Breast epithelium (tissue), 4 donors: ENCODE measurements at regions not wholly inside any gene's neighbourhood (a gene's known extent, or its start where the extent isn't known, plus 50 kb on each side); places are given as distances from the start of the nearest gene placed in this dataset.

ENCODE experiments used
- DNase-seq, 2 donors: peaks; one replicate each; pipeline ENCODE4 v3.0.0-alpha.2; 2019; ENCODE audit warnings: low spot score in 2 of 2
- H3K27ac ChIP-seq, 2 donors: fragments of 200-600 bp; sonication (generic) in 1 of 2; one replicate each; pipeline ENCODE4 v1.5.1; 2016 to 2019; ENCODE audit warnings: mild to moderate bottlenecking in 1 of 2
- H3K27me3 ChIP-seq, 2 donors: fragments of 200-600 bp; sonication (generic) in 1 of 2; one replicate each; pipeline versions ENCODE4 v1.5.1 to v1.6.0; 2017 to 2019; ENCODE audit warnings: control low read depth in 1 of 2, mild to moderate bottlenecking in 1 of 2
- H3K36me3 ChIP-seq: fragments of 200-600 bp; one replicate; pipeline ENCODE4 v1.5.1; 2019
- H3K4me1 ChIP-seq, 2 donors: fragments of 200-600 bp; sonication (generic); one replicate each; pipeline ENCODE4 v1.5.1; 2016 to 2019; ENCODE audit warnings: control low read depth in 1 of 2
- H3K4me3 ChIP-seq, 3 donors: fragments of 200-600 bp; sonication (generic); 1 replicate in 2 of 3; 2 replicates in 1 of 3; pipeline ENCODE4 v1.5.1; 2016 to 2019; ENCODE audit warnings: mild to moderate bottlenecking in 3 of 3, moderate library complexity in 2 of 3
- H3K9me3 ChIP-seq, 2 donors: fragments of 200-600 bp; sonication (generic) in 1 of 2; one replicate each; pipeline ENCODE4 v1.5.1; 2016 to 2019; ENCODE audit warnings: control low read depth in 1 of 2
- POLR2A ChIP-seq: fragments of 450-650 bp; IDR thresholded peaks from one replicate; pipeline ENCODE4 v1.6.1; 2016; ENCODE audit warnings: antibody characterized with exemption, mild to moderate bottlenecking, moderate library complexity
- POLR2AphosphoS5 ChIP-seq, 3 donors: sonication (generic); formaldehyde crosslinking; IDR thresholded peaks; one replicate each; pipeline ENCODE4 v1.6.1; 2017; ENCODE audit warnings: antibody characterized with exemption in 3 of 3
- intact Hi-C: fragments of 100-400 bp; cut with DNase I; formaldehyde crosslinking; loops from one replicate; pipeline ENCODE4 v1.15.1; 2023; ENCODE audit warnings: low total_unique reads
- TF ChIP-seq, protein P1 (sequence below), 3 donors: fragments of 450-650 bp; IDR thresholded peaks; one replicate each; pipeline ENCODE4 v1.5.1; 2016 to 2017; ENCODE audit warnings: antibody characterized with exemption in 3 of 3, mild to moderate bottlenecking in 3 of 3, moderate library complexity in 3 of 3

DNA sequence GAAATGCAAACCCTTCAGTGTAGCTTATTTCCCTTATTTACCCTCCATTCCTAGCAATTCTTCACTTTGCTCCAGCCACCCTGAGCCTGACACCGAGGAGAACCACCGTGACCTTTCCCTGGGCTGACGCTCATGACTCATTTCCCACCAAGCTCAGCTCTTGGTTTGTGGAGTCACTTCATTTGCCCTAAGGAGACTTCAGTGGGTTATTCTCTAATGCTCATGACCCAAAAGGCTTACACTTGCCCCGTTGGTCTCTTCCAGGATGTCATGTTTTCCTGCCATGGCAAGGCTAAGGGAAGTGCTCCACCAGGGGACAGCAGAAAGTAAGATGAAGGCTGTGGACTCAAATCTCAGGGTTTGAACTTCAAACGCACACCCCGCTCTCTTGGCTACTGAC is 161.0 kb downstream of the CBLN1 start:
- DNase-seq: no peak
- H3K4me3 ChIP-seq: no peak overlapping the region
- no peaks in the 10 kb centered on the region for H3K4me1 ChIP-seq
- H3K9me3 ChIP-seq: no peaks in the 10 kb centered on the region
- intact Hi-C loops: no loop called here
- no peaks in the 10 kb centered on the region for H3K27me3 ChIP-seq
- no peaks in the 10 kb centered on the region for H3K36me3 ChIP-seq
- TF ChIP-seq POLR2A: no peak
- H3K27ac ChIP-seq: no peak overlapping the region

GRCh38 chr16:49116873-49117272 is 164.8 kb downstream of the CBLN1 start:
- Histone ChIP-seq H3K27me3 (no peaks in the 10 kb centered on the region), H3K27ac (no peak overlapping the region), H3K9me3 (no peaks in the 10 kb centered on the region), H3K4me1 (no peaks in the 10 kb centered on the region), H3K4me3 (no peak overlapping the region), H3K36me3 (no peaks in the 10 kb centered on the region)
- DNase-seq: no peak
- intact Hi-C loops: loop anchor here (5.0 kb wide), 1 partner anchor 420 kb away; no protein-coding TSS in a partner anchor
- TF ChIP-seq, protein P1, sequence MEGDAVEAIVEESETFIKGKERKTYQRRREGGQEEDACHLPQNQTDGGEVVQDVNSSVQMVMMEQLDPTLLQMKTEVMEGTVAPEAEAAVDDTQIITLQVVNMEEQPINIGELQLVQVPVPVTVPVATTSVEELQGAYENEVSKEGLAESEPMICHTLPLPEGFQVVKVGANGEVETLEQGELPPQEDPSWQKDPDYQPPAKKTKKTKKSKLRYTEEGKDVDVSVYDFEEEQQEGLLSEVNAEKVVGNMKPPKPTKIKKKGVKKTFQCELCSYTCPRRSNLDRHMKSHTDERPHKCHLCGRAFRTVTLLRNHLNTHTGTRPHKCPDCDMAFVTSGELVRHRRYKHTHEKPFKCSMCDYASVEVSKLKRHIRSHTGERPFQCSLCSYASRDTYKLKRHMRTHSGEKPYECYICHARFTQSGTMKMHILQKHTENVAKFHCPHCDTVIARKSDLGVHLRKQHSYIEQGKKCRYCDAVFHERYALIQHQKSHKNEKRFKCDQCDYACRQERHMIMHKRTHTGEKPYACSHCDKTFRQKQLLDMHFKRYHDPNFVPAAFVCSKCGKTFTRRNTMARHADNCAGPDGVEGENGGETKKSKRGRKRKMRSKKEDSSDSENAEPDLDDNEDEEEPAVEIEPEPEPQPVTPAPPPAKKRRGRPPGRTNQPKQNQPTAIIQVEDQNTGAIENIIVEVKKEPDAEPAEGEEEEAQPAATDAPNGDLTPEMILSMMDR (IDR thresholded peaks at IDR 0.05): no peak
- TF ChIP-seq POLR2A: no peak
- TF ChIP-seq POLR2AphosphoS5 (IDR thresholded peaks at IDR 0.05): no peak

- no peak for DNase-seq
- no peak overlapping the region for H3K27ac ChIP-seq
- H3K9me3 ChIP-seq: no peaks in the 10 kb centered on the region
- TF ChIP-seq POLR2AphosphoS5 (IDR thresholded peaks at IDR 0.05) (no peak), POLR2A (no peak)
- TF ChIP-seq, protein P1 (IDR thresholded peaks at IDR 0.05): no peak
- no peaks in the 10 kb centered on the region for H3K4me1 ChIP-seq
- no peaks in the 10 kb centered on the region for H3K27me3 ChIP-seq
- no peaks in the 10 kb centered on the region for H3K36me3 ChIP-seq
- no peak overlapping the region for H3K4me3 ChIP-seq
- intact Hi-C loops: loop anchor here (5.0 kb wide), 1 partner anchor 421 kb away; no protein-coding TSS in a partner anchor
Observed at GRCh38 chr16:49115956-49116355, 165.7 kb downstream of the CBLN1 start.

- no peaks in the 10 kb centered on the region for H3K36me3 ChIP-seq
- H3K4me1 ChIP-seq: no peaks in the 10 kb centered on the region
- DNase-seq: no peak
- H3K27ac ChIP-seq: no peak overlapping the region
- no peaks in the 10 kb centered on the region for H3K27me3 ChIP-seq
- H3K9me3 ChIP-seq: no peaks in the 10 kb centered on the region
- TF ChIP-seq POLR2AphosphoS5 (IDR thresholded peaks at IDR 0.05): no peak
- no peak for TF ChIP-seq POLR2A
- TF ChIP-seq, protein P1 (IDR thresholded peaks at IDR 0.05): no peak
- H3K4me3 ChIP-seq: no peak overlapping the region
- intact Hi-C loops: no loop called here
Observed at GRCh38 chr16:49112754-49113153, 168.9 kb downstream of the CBLN1 start.

DNA sequence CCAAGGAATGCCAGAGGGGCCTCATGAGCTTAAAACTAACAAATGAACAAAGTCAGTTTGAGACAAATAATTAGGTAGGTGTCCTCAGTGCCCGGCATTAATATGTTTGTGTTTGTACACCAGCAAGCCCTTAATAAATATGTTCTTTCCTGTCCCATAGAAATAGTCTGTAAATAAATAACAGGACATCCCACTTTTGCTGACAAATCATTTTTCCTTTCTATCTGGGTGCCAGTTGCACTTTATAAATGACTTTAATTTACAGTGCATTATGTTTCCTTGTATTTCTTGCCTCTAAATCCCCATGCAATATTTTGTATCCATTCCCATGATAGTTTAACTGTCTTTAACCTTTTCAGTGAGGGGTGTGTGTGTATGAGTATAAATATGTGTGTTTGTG is 170.3 kb downstream of the CBLN1 start:
- Histone ChIP-seq H3K27ac (no peak overlapping the region), H3K27me3 (no peaks in the 10 kb centered on the region), H3K9me3 (no peaks in the 10 kb centered on the region), H3K4me3 (no peak overlapping the region), H3K4me1 (no peaks in the 10 kb centered on the region), H3K36me3 (no peaks in the 10 kb centered on the region)
- intact Hi-C loops: no loop called here
- no peak for DNase-seq
- TF ChIP-seq POLR2A (no peak), POLR2AphosphoS5 (IDR thresholded peaks at IDR 0.05) (no peak)
- TF ChIP-seq, protein P1 (IDR thresholded peaks at IDR 0.05): no peak

GRCh38 chr16:49108611-49109010 is 173.0 kb downstream of the CBLN1 start:
- Histone ChIP-seq H3K27me3 (no peaks in the 10 kb centered on the region), H3K4me1 (no peaks in the 10 kb centered on the region), H3K4me3 (no peak overlapping the region), H3K27ac (no peak overlapping the region), H3K9me3 (no peaks in the 10 kb centered on the region), H3K36me3 (no peaks in the 10 kb centered on the region)
- DNase-seq: no peak
- TF ChIP-seq POLR2AphosphoS5 (IDR thresholded peaks at IDR 0.05) (no peak), POLR2A (no peak)
- TF ChIP-seq, protein P1 (IDR thresholded peaks at IDR 0.05): no peak
- intact Hi-C loops: no loop called here
